Sigmoid colon (tissue), 4 donors: ENCODE measurements at regions not wholly inside any gene's neighbourhood (a gene's known extent, or its start where the extent isn't known, plus 50 kb on each side); places are given as distances from the start of the nearest gene placed in this dataset.

Source experiments
- EP300 ChIP-seq, 4 donors: sonication (generic); formaldehyde crosslinking; IDR thresholded peaks; one replicate each; pipeline ENCODE4 v1.6.1; 2017; ENCODE audit warnings: antibody characterized with exemption in 4 of 4
- POLR2A ChIP-seq, 2 donors: fragments of 450-650 bp; IDR thresholded peaks; one replicate each; pipeline ENCODE4 v1.6.1; 2016; ENCODE audit warnings: antibody characterized with exemption in 2 of 2, mild to moderate bottlenecking in 2 of 2, moderate library complexity in 2 of 2
- TF ChIP-seq, protein P1 (sequence below), 4 experiments: fragments of 450-650 bp in 3 of 4; fragments of 200-600 bp in 1 of 4; IDR thresholded peaks; one replicate each; pipeline ENCODE4 v1.5.1; 2016 to 2019; ENCODE audit warnings: antibody characterized with exemption in 4 of 4, mild to moderate bottlenecking in 3 of 4, moderate library complexity in 2 of 4

DNA sequence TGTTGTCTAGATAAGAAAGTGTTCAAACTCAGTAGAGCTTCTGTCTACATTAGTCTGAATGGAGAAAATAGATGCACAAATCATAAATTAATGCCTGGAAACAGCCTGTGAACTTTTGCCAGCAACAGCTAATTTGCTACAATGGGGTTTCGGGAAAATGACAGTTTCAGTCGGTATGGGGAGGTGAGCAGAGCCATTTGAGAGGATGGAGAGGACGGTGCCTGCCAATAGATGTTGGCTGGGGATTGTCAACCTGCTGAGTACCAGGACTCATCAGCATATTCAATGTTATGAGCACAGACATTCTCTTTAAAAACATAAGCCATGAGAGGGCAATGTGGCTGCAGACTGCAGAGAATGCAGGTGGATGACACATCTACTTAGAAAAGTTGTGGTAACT lies 230.3 kb upstream of the PCDH18 start:
- TF ChIP-seq POLR2A (IDR thresholded peaks at IDR 0.05), result no peak
- TF ChIP-seq, protein P1, sequence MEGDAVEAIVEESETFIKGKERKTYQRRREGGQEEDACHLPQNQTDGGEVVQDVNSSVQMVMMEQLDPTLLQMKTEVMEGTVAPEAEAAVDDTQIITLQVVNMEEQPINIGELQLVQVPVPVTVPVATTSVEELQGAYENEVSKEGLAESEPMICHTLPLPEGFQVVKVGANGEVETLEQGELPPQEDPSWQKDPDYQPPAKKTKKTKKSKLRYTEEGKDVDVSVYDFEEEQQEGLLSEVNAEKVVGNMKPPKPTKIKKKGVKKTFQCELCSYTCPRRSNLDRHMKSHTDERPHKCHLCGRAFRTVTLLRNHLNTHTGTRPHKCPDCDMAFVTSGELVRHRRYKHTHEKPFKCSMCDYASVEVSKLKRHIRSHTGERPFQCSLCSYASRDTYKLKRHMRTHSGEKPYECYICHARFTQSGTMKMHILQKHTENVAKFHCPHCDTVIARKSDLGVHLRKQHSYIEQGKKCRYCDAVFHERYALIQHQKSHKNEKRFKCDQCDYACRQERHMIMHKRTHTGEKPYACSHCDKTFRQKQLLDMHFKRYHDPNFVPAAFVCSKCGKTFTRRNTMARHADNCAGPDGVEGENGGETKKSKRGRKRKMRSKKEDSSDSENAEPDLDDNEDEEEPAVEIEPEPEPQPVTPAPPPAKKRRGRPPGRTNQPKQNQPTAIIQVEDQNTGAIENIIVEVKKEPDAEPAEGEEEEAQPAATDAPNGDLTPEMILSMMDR (IDR thresholded peaks at IDR 0.05), result no peak
- TF ChIP-seq EP300 (IDR thresholded peaks at IDR 0.05), result no peak
